HG03045 (cell line): ENCODE measurements at regions not wholly inside any gene's neighbourhood (a gene's known extent, or its start where the extent isn't known, plus 50 kb on each side); places are given as distances from the start of the nearest gene placed in this dataset.

Experiments used
- ATAC-seq: cut with Tn5 transposase; IDR thresholded peaks from one replicate; pipeline ENCODE4 v1.9.1; 2021; ENCODE audit warnings: mild to moderate bottlenecking, moderate library complexity; ENCODE audit not compliant: unreplicated experiment

DNA sequence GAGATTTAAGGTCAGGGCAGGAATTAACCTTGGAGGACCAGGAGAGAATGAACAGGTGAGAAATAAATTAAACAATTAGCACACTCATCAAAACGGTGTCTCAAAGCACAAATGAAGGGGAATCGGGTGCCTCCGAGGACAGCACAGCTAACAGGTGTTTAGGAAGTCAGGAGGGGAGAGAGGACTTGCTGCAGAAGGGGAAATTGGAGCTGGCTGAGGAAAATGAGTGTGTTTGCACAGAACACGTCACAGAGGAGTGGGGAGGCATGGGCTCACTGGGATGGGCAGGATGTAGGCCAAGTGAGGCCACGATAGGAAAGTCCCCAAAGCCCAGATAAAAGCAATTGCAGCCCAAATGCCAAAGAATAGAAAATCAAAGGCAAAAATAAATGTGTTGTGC lies 121.7 kb downstream of the ZNF664 start:
- no peak for ATAC-seq

DNA sequence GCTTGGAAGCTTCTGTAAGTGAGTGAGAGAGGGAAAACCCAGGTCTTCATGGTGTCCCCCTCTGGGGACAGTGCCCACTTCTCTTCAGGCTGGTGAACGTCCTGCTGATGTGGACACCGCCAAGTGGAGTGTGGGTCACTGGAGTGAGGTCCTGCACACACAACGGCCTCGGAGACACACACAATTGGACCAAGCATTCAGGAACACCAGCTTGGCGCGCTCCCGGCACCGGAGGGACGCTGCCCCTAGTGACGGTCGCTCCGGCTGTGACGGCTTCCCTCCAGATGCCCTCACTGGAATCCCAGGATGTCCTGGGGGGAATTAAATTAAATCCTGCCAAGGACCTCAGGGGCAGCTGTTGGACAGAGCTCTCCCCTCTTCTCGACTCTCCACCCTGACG lies 123.1 kb downstream of the ZNF664 start:
- no peak for ATAC-seq

- no peak for ATAC-seq
Measured at GRCh38 chr12:124096869-124097434, 123.9 kb downstream of the ZNF664 start.

DNA sequence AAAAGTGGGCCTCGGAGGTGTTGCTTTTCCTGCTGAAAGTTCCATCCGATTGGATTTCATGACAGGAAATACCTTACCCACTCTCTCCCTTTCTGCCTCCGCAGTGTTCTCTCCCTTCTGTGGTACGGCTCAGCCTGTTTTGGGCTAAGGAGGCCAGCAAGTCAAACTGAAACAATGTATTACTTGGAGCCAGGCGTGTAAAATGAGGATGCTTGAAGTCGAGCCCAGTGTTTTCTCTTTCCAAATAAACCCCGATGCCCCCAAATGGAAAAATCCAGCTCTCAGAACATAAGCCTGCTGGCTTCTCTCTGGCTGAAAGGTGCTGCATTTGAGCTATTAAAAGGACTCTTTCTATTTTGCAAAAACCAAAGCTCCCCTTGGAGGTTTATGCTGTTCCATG lies 124.7 kb downstream of the ZNF664 start:
- ATAC-seq, result no peak

GRCh38 chr12:124098101-124098757 lies 125.2 kb downstream of the ZNF664 start:
- no peak for ATAC-seq

- no peak for ATAC-seq
Measured at GRCh38 chr12:124098887-124099286, 125.9 kb downstream of the ZNF664 start.

DNA sequence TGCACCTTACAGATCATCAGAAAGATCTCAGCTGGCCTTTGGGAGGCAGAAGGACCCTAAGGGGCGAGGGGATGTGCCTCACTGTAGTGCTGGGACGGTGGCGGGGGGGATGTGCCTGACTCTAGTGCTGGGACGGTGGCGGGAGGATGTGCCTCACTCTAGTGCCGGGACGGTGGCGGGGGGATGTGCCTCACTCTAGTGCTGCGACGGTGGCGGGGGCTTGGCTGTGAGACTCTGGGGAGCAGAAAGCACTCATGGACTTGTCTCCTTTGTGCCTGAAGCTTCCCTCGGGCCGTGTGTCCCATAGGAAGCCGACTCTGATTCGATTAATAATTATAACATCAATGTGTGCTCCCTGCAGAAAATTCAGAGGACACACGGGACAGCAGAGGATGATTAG lies 126.6 kb downstream of the ZNF664 start:
- no peak for ATAC-seq

DNA sequence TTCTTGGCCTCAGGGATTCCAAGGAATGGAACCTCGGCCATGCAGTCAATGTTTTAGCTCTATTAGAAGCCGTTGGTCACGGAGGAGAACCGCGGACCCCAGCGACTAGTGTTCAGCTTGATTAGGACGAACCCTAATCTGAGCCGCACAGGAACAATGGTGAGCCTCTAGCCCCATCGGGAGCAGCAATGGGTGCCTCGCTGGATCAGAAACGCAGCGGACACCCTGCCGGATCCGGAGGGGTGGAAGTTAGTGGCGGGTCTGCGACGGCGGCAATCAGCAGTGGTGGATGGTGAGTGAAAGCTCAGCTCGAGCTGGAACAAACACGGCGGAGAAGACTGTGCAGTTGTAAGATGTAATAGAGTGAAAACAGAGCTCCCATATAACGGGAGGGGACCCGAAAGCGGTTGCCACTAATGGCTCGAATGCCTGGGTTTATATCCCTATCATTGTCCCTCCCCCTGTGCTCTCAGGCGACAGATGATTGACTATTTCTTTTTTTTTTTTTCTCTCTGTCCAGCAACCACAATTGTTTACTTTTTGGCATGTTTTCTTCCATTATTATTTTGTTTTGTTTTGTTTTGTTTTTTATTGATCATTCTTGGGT lies 127.7 kb downstream of the ZNF664 start:
- ATAC-seq, result no peak

- no peak for ATAC-seq
Measured at GRCh38 chr12:124105546-124105945, 132.5 kb downstream of the ZNF664 start.

- no peak for ATAC-seq
Measured at GRCh38 chr12:124107351-124107750, 134.3 kb downstream of the ZNF664 start.

- ATAC-seq, result no peak
Measured at GRCh38 chr12:124109760-124110159, 136.7 kb downstream of the ZNF664 start.

DNA sequence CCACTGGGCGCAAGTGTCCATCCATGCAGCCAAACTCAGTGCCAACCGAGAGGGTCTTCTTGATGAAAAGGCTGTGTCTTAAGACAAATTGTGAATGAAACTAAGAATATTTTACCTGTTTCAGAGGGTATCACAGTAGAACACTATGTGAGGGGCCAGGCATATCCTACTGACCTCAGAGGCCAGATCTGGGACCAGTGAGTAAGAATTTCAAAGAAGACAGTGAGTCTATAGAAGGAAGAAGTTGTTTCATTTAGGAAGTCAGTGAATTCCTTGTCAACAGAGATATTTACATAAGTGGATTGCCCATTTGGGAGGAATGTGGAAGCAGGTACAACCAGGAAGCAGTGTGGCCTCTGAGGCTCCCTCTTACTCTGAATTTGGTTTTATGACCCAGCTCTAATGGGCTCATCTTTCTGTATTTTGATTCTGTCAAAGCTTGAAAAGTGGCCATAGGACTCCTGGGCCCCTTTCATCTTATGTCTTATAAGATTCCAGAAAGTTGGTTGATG lies 137.4 kb downstream of the ZNF664 start:
- no peak for ATAC-seq

DNA sequence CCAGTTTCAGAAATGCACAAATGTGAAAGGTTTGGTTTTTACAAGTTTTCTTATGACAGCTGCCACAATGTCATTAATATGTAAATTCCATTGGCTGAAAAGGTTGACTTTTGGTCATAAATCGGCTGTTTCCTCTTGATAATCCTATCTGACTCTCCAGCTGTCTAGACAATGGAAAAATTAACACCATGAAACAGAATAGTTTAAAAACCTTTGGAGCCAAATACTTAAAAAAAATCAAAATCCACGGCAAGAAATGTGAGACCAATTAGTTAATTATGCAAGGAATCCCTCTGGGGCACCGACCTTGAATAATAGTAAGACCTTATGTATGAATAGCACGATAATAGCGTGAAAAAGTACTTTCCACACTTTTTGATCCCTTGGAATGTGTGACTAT lies 138.0 kb downstream of the ZNF664 start:
- no peak for ATAC-seq

- ATAC-seq, result no peak
Measured at GRCh38 chr12:124114316-124114715, 141.3 kb downstream of the ZNF664 start.

- no peak for ATAC-seq
Measured at GRCh38 chr12:124115496-124115895, 142.5 kb downstream of the ZNF664 start.

GRCh38 chr12:124115976-124116690 lies 143.1 kb downstream of the ZNF664 start:
- ATAC-seq, result no peak

GRCh38 chr12:124120739-124121138 lies 147.7 kb downstream of the ZNF664 start:
- no peak for ATAC-seq

DNA sequence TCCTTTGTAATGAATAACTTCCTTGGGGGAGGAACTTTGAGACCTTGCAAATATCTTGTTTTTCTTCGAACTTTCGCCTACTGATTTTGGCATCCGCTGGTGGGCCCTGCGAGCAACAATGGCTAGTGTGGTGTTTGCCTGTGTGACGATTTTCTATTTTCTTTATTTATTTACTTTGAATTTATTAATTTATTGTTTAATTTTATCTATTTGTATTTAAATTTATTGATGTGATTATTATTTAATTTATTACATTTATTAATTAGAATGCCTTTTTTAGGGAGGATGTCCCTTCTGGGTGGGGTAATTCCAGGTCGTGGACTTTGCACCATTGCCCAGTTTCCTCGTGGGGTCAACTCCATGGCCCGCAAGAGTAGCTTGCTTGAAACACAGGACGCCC lies 149.7 kb downstream of the ZNF664 start:
- no peak for ATAC-seq

GRCh38 chr12:124123296-124124000 lies 150.4 kb downstream of the ZNF664 start:
- no peak for ATAC-seq

DNA sequence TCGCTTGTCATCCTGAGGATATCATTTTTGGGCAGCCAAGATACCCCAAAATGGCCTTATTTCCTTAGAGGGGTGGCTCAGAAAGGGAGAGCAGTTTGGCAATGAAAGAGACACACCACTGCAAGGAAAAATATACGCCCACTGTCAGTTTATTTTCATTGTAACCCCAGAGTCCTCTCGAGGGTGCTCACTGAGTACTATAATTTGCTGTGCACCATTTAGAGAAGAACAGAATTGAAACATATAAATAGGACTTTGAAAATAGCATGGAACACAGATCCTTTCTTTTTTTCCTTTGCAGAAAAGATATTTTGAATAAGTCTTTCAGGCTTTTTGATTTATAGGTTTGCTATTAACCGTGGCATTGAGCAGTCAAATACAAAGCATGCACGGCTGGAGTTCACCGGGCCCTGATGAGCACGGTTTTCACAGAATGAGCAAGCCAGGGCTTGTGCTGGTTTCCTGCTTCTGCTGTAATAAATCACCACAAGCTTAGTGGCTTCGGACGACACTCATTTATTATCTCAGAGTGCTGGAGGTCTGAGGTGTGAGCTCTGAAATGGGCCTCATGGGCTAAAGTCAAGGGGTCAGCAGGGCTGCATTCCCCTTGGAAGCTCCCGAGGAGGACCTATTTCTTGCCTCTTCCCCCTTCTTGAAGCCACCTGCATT lies 152.3 kb downstream of the ZNF664 start:
- peak; percentile 60 for ATAC-seq
